ENCODE measurements at regions not wholly inside any gene's neighbourhood (a gene's known extent, or its start where the extent isn't known, plus 50 kb on each side); places are given as distances from the start of the nearest gene placed in this dataset.

- no TSS peak for BruUV-seq (replicated peaks)
- peaks cover 5% of the 10 kb centered on the region for H3K9me3 Mint-ChIP-seq (ENCODE audit: low read depth, unreplicated experiment)
- no peak overlapping the region for H3K27ac Mint-ChIP-seq (ENCODE audit: unreplicated experiment)
- H3K36me3 Mint-ChIP-seq (ENCODE audit: insufficient read depth, unreplicated experiment), result no peaks in the 10 kb centered on the region
- H3K4me1 Mint-ChIP-seq (ENCODE audit: low read depth, unreplicated experiment), result no peaks in the 10 kb centered on the region
- CTCF ChIA-PET, result no interaction called here
- no peak for TF ChIP-seq CTCF (IDR thresholded peaks at IDR 0.05; ENCODE audit: unreplicated experiment)
- no peak overlapping the region for H3K4me3 Mint-ChIP-seq (ENCODE audit: low read depth, unreplicated experiment)
- no peaks in the 10 kb centered on the region for H3K27me3 Mint-ChIP-seq (ENCODE audit: unreplicated experiment)
- DNase-seq, result no peak
- intact Hi-C loops (cut with micrococcal nuclease; ENCODE audit: unreplicated experiment), result no loop called here
Measured at GRCh38 chr1:55689800-55690199, 474.6 kb upstream of the USP24 start.

GRCh38 chr1:55685560-55685959 is 470.4 kb upstream of the USP24 start:
- CTCF ChIA-PET, result interaction anchor here (0.6 kb wide), 1 partner anchor 193 kb away, joined by 3 read pairs; no protein-coding TSS in a partner anchor
- intact Hi-C loops (cut with micrococcal nuclease; ENCODE audit: unreplicated experiment), result no loop called here

GRCh38 chr1:55684131-55684650 is 469.0 kb upstream of the USP24 start:
- no peak for DNase-seq
- H3K27ac Mint-ChIP-seq (ENCODE audit: unreplicated experiment), result no peak overlapping the region
- H3K4me3 Mint-ChIP-seq (ENCODE audit: low read depth, unreplicated experiment), result no peak overlapping the region
- CTCF ChIA-PET, result no interaction called here
- H3K27me3 Mint-ChIP-seq (ENCODE audit: unreplicated experiment), result no peaks in the 10 kb centered on the region
- H3K4me1 Mint-ChIP-seq (ENCODE audit: low read depth, unreplicated experiment), result no peaks in the 10 kb centered on the region
- TF ChIP-seq CTCF (IDR thresholded peaks at IDR 0.05; ENCODE audit: unreplicated experiment), result no peak
- intact Hi-C loops (cut with micrococcal nuclease; ENCODE audit: unreplicated experiment), result no loop called here
- H3K36me3 Mint-ChIP-seq (ENCODE audit: insufficient read depth, unreplicated experiment), result no peaks in the 10 kb centered on the region
- no TSS peak for BruUV-seq (replicated peaks)
- H3K9me3 Mint-ChIP-seq (ENCODE audit: low read depth, unreplicated experiment), result peaks cover 7% of the 10 kb centered on the region

More at GRCh38 chr1:55685560-55685959, 470.4 kb upstream of the USP24 start:
- Mint-ChIP-seq H3K27ac (ENCODE audit: unreplicated experiment) (no peak overlapping the region), H3K27me3 (ENCODE audit: unreplicated experiment) (no peaks in the 10 kb centered on the region), H3K36me3 (ENCODE audit: insufficient read depth, unreplicated experiment) (no peaks in the 10 kb centered on the region), H3K9me3 (ENCODE audit: low read depth, unreplicated experiment) (peaks cover 7% of the 10 kb centered on the region), H3K4me3 (ENCODE audit: low read depth, unreplicated experiment) (no peak overlapping the region), H3K4me1 (ENCODE audit: low read depth, unreplicated experiment) (no peaks in the 10 kb centered on the region)
- no TSS peak for BruUV-seq (replicated peaks)
- DNase-seq, result no peak
- TF ChIP-seq CTCF (IDR thresholded peaks at IDR 0.05; ENCODE audit: unreplicated experiment), result no peak

GRCh38 chr1:55682198-55682597 is 467.0 kb upstream of the USP24 start:
- no TSS peak for BruUV-seq (replicated peaks)
- H3K36me3 Mint-ChIP-seq (ENCODE audit: insufficient read depth, unreplicated experiment), result no peaks in the 10 kb centered on the region
- TF ChIP-seq CTCF (IDR thresholded peaks at IDR 0.05; ENCODE audit: unreplicated experiment), result no peak
- intact Hi-C loops (cut with micrococcal nuclease; ENCODE audit: unreplicated experiment), result no loop called here
- H3K9me3 Mint-ChIP-seq (ENCODE audit: low read depth, unreplicated experiment), result peaks cover 7% of the 10 kb centered on the region
- H3K4me3 Mint-ChIP-seq (ENCODE audit: low read depth, unreplicated experiment), result no peak overlapping the region
- H3K4me1 Mint-ChIP-seq (ENCODE audit: low read depth, unreplicated experiment), result no peaks in the 10 kb centered on the region
- H3K27me3 Mint-ChIP-seq (ENCODE audit: unreplicated experiment), result no peaks in the 10 kb centered on the region
- no peak for DNase-seq
- CTCF ChIA-PET, result no interaction called here
- no peak overlapping the region for H3K27ac Mint-ChIP-seq (ENCODE audit: unreplicated experiment)

All from Calu3 (cell line).